Medulla oblongata (tissue), 1 donor: ENCODE measurements at regions not wholly inside any gene's neighbourhood (a gene's known extent, or its start where the extent isn't known, plus 50 kb on each side); places are given as distances from the start of the nearest gene placed in this dataset.

Source experiments
- DNase-seq: peaks from one replicate; pipeline ENCODE4 v3.0.0-alpha.2; 2015; ENCODE audit errors: extremely low spot score

GRCh38 chr16:55115506-55115905 is 184.8 kb downstream of the IRX5 start:
- no peak for DNase-seq

- DNase-seq = no peak
Observed at GRCh38 chr16:55116165-55116920, 185.7 kb downstream of the IRX5 start.

- no peak for DNase-seq
Observed at GRCh38 chr16:55118701-55119260, 188.1 kb downstream of the IRX5 start.

- DNase-seq = no peak
Observed at GRCh38 chr16:55120408-55120807, 189.7 kb downstream of the IRX5 start.

DNA sequence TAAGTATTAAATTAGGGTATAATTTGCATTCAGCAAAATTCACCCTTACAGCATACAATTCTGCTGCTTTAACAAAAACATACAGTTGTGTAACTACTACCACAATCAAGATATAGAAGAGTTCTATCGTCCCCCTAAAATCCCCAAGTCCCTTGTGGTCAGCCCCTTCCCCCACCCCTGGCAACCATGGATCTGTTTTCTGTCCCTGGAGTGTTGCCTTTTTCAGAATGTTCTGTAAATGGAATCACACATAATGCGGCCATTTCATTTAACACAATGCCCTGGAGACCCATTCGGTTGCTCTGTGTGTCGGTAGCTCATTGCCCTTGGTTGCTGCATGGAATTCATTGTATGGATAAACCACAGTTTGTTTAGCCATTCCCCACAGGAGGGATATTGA is 190.2 kb downstream of the IRX5 start:
- no peak for DNase-seq

DNA sequence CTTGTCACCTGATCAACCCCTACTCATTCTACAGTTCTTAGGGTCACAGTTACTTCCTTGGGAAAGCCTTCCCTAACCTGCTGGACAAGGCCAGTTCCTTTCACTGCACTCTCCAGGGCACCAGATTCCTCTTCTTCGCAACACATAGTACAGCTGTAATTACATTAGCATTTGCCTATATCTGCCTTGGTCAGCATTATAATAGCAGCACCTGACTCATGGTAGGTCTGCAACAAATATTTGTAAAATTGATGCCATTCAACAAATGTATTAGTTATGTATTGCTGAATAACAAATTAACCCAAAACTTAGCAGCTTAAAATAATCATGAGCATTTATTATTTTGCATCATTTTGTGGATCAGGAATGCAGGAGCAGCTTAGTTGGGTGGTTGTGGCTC is 193.0 kb downstream of the IRX5 start:
- DNase-seq = no peak

- no peak for DNase-seq
Observed at GRCh38 chr16:55125818-55126385, 195.2 kb downstream of the IRX5 start.

GRCh38 chr16:55126456-55126855 is 195.8 kb downstream of the IRX5 start:
- DNase-seq = no peak

GRCh38 chr16:55130456-55130855 is 193.5 kb upstream of the IRX6 start:
- DNase-seq = no peak

DNA sequence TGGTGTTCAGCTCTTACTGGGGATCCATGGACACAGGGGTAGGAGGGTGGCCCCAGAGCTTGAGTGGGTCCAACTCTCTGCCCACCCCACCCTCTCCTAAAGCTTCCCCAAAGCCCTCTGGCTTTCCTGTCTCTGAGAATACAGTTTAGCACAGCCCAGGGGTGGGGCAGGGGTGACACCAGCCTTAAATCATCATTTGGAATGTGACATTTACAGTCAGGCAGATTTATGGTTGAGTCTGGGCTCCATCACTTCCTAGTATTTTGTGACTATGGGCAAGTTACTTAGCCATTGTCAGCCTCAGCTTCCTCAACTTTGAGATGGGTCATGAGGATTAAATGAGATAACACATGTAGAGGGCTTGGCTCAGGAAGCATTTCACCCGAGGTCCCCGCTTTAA is 193.1 kb upstream of the IRX6 start:
- DNase-seq = no peak

DNA sequence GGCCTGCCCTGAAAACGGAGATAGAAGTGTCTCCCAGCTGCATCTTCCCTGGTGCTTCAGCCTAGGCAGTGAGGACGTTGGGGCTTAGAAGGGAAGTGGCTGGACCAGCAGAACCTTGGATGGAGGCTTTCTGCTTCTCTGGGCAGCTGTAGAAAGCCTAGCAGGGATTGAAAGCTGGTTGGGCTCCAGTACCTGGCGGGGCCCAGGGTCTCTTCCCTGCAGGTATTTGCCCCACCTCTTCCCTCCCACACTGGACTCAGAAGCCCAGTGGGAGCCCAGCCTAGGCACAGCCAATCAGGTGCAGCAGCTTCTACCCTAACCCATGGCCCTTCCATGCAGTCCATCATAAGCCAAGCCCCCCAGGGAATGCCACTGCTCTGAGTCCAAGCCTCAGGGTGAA is 190.3 kb upstream of the IRX6 start:
- DNase-seq = no peak

GRCh38 chr16:55136356-55137150 is 187.4 kb upstream of the IRX6 start:
- no peak for DNase-seq

DNA sequence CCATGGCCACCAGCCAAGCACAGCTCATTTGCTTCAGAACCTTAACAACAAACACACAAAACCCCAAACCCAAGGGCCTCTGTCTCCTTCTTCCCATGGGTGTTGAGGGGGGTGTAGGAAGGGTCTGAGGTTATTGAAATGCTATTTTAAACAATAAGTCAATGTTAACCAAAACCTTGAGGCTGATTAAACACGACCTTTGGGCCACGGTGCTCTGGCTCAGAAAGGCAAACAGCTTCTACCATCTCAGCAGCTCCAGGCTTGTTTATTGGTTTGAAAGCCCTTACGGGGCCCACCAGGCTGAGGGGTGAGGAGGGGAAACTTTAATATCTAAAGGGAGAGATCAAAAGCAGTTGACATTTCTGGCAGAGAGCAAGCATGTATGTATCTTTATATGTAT is 185.7 kb upstream of the IRX6 start:
- DNase-seq = no peak

- no peak for DNase-seq
Observed at GRCh38 chr16:55142405-55142804, 181.6 kb upstream of the IRX6 start.

GRCh38 chr16:55144651-55145050 is 179.4 kb upstream of the IRX6 start:
- DNase-seq = no peak

DNA sequence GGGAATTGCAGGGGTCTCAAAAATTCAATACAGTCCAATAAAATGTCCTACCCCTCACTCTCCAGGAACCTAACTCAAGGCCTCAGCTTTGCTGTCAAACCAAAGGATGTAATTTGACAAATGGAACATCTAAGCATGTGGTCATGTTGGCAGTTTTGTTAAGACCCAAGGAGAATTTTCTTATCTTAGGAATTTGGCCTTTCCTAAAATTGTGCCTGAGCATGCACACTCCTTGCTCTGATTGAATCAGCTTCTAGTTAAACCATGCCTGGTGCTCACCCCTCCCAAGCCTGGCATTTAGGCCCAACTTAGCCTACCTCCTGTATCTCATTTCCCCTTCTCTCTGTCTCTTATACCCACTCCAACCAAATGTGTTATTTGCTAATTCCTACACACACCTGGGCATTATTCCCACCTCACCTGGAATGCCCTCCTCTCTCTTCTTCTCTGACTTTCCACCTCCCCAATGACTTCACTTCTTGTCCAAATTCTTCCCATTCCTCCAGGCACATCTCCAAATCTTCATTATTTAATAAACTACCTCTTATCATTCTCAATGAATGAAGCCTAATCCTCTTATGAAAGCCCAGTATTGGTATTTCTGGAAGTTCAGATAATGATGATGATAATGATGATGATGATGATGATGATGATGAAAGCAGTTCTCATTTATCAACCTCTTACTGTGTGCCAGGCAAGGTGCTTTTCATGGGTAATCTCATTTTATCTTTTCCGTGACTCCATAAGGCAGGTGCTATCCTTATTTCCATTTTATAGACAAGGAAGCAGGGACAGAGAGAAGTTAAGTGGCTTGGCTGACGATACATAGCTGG is 178.0 kb upstream of the IRX6 start:
- DNase-seq = no peak

- DNase-seq = no peak
Observed at GRCh38 chr16:55146966-55147365, 177.0 kb upstream of the IRX6 start.

DNA sequence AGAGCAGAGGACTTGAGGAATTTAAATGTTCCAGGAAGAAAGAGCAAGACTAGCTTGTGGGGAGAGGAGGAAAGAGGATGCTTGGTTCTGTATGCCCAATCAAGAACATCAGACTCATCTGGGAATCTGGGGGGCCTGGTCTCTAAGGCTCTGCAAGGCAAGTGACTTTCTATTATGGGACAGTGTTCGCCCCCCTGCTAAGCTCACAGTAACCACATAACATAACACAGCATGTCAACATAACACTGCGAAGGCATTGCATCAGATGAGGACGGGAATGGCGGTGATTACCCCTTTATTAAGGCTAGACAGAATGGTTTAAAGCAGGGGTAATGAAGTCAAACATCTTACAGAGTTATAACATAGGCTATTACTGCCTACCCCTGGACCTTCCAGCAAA is 176.6 kb upstream of the IRX6 start:
- no peak for DNase-seq

DNA sequence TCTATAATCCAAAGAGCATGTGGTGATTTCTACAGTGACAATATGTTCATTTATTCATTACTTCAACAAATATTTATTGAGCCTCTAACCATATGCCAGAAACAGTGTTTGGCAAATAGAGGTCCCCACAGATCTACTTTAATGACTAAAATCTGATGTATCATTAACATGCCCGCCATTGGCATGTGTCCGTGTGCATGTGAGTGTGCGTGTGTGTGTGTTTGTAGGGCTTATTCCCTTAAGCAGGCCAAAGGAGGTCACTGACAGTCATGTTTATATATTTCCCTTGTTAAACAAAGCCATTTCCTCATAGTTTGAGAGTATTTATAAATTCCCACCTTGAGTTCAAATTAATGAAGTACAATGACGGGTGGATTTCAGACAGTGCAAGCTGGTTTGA is 174.4 kb upstream of the IRX6 start:
- DNase-seq = no peak

GRCh38 chr16:55151561-55152305 is 172.3 kb upstream of the IRX6 start:
- DNase-seq = no peak

DNA sequence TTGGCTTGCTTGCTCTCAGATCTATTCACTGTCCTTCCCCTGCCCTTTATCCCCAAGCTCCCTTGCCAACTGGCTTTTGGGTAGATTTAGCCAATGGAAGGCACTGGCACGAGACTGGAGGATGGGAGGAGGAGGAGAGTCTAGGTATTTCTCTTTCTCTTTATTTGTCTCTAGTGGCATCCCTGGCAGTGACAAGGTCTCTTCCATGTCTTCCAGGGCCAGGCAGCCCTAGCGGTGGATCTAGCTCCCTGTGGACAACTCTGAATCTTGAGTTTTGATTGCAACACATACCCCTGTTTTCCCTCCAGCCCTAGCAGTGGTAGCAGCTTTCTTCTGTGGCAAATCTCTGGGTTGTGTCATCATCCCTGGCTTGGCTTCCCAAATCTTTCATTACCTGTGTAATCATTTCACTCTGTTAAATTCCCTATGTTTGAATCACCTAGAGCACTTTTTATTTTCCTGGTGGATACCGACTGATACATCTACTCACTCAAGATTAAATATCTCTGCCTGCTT is 171.1 kb upstream of the IRX6 start:
- no peak for DNase-seq
